HG03095 (cell line): ENCODE measurements at regions not wholly inside any gene's neighbourhood (a gene's known extent, or its start where the extent isn't known, plus 50 kb on each side); places are given as distances from the start of the nearest gene placed in this dataset.

Source experiments
- ATAC-seq: cut with Tn5 transposase; IDR thresholded peaks from one replicate; pipeline ENCODE4 v1.9.1; 2021; ENCODE audit warnings: moderate library complexity; ENCODE audit not compliant: unreplicated experiment

DNA sequence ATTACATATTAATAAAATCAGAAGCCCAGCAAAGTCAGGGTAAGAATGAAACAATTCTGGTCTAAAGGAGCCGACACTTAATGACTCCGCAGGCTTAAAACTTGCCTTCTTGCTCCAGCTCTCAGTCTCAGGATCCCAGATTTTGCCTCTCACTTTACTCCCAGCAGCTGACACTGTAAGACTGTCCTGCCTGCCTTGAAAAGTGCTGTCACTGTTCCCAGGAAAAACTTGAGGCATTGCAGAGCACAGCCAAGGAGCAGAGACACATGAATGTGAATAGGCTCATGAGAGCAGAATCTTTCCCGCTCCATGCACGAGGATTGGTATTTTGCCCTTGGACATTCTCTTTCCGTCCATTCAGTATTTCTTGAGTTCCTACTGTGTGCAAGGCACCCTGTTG lies 457.6 kb upstream of the ZFHX3 start:
- ATAC-seq, result no peak

- ATAC-seq, result no peak
Measured at GRCh38 chr16:73504591-73505575, 457.0 kb upstream of the ZFHX3 start.

DNA sequence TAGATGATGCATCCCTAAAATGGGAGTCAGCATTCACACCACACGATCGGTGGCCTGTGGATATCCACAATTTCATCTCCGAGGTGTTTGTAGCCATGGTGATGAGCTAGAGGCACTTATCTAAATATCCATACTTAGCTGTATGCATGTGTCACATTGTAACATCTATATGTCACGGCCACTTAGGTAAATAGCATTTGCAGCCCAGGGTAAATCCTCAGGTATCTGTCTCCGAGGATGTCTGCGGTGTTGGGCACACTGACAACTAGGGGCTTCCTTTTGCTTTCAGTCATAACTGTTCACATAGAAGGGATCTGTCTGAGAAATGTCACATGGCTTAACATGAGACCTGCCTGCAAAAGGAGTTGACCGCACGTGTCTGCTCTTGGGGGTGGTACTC lies 455.2 kb upstream of the ZFHX3 start:
- no peak for ATAC-seq

- no peak for ATAC-seq
Measured at GRCh38 chr16:73499276-73499675, 451.3 kb upstream of the ZFHX3 start.

- no peak for ATAC-seq
Measured at GRCh38 chr16:73485880-73486279, 438.0 kb upstream of the ZFHX3 start.

GRCh38 chr16:73483934-73484711 lies 436.2 kb upstream of the ZFHX3 start:
- ATAC-seq, result no peak

- no peak for ATAC-seq
Measured at GRCh38 chr16:73483076-73483791, 435.3 kb upstream of the ZFHX3 start.

DNA sequence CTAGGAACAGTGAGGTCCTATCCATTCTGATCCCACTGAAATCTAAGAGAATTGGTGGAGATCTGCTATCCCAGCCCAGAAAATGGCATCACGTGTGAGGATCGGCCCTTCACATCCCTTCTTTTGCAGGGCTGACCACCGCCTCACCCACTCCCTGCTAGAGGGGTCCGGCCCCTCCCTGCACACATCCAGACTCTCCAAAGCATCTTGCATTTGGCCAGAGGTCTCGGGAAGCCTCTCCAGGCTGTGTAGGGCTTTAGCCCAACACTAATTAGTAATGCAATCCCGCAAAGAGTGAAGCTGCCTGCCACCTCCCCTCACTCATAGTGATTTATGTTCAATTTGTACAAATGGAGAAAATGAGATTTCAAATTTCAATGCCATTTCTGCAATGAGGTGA lies 434.4 kb upstream of the ZFHX3 start:
- ATAC-seq, result no peak

DNA sequence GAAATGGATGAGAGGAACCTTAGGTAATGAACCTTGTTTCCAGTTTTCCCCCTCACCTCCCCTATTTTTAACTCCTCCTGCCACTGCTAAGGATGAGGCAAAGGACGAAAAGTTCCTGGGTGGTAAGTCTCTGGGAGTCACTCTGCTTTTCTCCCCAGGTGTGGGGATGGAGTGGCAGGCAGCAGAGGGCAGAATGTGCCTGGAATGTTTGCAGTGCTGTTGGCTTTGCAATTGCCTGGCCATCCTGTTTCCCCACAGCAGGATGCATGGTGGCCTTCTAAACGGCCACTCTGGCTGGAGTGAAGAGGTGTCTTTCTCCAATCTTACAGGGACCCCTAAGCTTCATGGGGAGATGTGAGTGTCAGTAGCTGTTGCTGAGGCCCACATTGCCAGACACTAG lies 432.5 kb upstream of the ZFHX3 start:
- no peak for ATAC-seq

- ATAC-seq, result no peak
Measured at GRCh38 chr16:73473713-73474112, 425.8 kb upstream of the ZFHX3 start.

GRCh38 chr16:73464834-73465233 lies 416.9 kb upstream of the ZFHX3 start:
- ATAC-seq, result no peak

- no peak for ATAC-seq
Measured at GRCh38 chr16:73459586-73459985, 411.7 kb upstream of the ZFHX3 start.

DNA sequence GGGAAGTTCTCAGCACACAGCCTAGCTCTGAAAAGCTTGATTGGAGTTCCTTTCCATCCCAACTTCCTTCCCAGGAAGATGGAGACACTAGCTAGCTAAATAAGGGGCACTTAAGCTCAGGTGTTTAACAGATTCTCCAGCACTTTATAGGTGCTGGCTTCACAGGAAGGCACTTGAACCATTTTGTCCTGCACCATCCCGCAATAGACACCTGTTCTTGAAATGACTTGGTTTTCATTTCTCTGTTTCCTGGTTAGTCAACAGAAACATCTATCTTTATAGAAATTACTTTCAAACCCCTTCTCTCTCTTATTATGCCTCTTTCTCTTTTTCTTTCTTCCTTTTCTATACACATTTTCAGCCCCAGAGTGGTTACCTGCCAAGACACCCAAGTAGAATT lies 409.9 kb upstream of the ZFHX3 start:
- ATAC-seq, result no peak

- no peak for ATAC-seq
Measured at GRCh38 chr16:73448970-73449369, 401.0 kb upstream of the ZFHX3 start.

DNA sequence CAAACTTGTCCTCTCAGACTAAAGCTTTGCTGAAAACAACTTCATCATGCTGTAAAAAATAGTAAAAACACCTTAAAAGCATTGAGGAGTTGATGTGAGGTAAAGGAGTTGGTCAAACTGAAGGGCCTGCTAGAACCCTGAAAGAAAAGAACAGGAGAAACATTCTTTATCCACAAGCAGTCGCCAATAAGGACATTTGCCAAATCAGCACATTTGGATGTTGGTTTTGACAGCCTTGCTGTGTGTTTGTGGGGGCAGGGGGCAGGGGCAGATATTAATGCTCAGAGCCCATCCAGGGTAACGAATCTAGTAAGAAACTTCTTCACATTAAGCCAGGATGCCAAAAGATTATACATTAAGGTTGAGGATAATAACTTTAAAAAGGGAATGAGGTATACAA lies 399.9 kb upstream of the ZFHX3 start:
- no peak for ATAC-seq

DNA sequence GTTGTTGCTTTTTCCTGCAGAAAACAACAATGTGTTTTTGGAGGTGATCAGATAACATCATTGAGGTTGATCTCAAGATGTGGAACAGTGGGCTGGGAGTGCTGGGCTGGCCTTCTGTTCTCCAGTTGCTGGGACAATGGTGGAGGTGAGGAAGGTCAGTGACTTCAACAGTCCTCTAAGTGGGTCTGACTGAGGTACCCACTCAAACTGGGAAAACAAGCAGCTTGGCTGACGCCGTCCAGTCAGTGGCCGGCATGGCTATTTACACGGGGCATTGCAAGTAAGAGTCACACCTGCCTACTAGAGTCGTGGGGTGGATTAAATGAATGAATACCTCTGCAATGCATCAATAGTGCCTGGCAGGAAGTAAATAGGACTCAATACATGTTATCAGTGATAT lies 386.7 kb upstream of the ZFHX3 start:
- no peak for ATAC-seq

- ATAC-seq, result no peak
Measured at GRCh38 chr16:73433731-73434307, 385.9 kb upstream of the ZFHX3 start.

DNA sequence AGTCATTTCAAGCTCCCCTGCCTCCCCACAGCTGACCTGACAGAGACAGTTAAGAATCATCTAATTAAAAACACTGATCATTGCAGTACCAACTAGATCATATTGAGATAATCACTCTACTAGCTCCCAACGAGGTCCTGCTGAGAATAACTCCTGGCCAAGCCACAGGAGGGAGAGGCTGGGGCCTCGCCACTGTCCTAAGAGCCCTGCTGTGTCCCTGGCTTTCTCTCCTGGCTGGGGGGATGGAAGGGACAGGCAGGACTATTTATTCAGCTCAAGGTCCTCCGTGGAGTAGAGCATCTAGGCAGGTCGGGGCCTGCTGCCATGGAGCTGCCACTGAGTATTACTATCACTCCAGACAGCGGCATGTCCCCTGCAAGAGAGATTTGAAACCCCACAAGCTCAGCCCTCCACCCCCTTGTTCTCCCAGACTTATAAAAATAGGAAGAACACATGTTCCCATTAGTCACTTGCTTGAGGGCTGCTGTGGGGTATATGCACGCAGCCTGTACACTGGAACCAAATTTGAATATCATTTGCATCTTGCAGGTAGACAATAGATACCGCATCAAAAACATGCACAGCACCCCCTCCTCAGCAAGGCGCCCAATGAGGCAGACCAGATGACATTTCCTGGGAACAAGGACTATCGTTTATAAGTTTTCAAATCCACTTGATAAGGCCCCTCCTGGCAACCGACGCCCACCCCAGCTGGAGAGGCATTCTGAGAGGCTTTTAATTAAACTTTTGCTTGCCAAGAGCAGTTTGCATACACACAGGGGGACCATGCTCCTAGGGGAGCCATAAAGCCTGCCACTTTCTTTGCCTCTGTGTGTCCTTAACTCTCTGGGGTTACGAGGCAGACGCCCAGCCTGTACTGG lies 385.2 kb upstream of the ZFHX3 start:
- ATAC-seq, result no peak

GRCh38 chr16:73430138-73430537 lies 382.2 kb upstream of the ZFHX3 start:
- ATAC-seq, result no peak

DNA sequence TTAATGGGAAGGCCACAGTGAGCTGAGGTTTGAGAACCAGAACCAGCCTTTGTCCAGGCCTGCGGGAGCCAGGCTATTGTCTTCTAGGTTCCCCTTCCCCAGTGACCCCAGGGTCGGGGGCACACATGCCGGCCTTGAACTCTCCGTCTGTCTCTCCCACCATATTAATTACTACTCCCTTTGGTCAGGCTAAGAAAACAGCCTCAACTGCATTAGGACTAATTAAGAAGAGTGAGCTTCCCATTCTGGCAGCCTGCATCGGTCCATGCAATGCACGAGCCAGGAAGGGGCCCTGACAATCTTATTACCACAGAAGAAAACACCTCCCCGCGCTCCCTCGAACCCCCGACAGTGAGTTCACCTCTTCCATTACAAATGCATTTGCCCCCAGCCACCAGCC lies 380.2 kb upstream of the ZFHX3 start:
- ATAC-seq, result no peak
